ENCODE measurements at regions not wholly inside any gene's neighbourhood (a gene's known extent, or its start where the extent isn't known, plus 50 kb on each side); places are given as distances from the start of the nearest gene placed in this dataset.

DNA sequence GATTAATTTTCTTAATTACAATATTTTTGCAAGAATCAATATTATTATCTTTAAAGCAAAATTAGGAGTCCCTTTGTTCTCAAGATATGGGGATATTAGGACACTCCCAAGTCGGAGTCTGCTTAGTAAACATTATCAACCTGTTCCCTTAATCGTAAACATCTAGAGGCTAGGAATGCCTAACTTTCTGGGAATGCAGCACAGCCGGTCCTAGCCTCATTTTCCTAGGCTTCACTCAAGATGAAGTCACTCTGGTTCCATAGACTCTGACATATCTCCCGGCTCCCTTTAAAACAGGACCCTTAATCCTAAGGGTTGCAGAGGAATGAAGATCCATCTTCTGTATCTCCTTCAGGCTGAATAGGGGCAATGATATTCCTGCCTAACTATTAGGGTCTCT is 367.6 kb downstream of the GPM6A start:
- TF ChIP-seq POLR2A (IDR thresholded peaks at IDR 0.05): no peak
- TF ChIP-seq CTCF (IDR thresholded peaks at IDR 0.05): no peak
- Histone ChIP-seq H3K36me3 (ENCODE audit: low read depth, missing control alignments) (no peaks in the 10 kb centered on the region), H3K4me3 (no peak overlapping the region), H3K27me3 (no peaks in the 10 kb centered on the region), H3K27ac (no peak overlapping the region), H3K4me1 (no peaks in the 10 kb centered on the region), H3K9me3 (no peaks in the 10 kb centered on the region)
- no peak for DNase-seq
- intact Hi-C loops (cut with DNase I; ENCODE audit: low total_unique reads): no loop called here
- 80% methylated on average over 4 of the region's 4 CpGs for WGBS, 2 donors

GRCh38 chr4:175447016-175447415 is 365.0 kb downstream of the GPM6A start:
- WGBS, 2 donors: 50 to 66% methylated on average over 1 of the region's 1 CpG
- no peak overlapping the region for H3K27ac ChIP-seq
- no peak for DNase-seq
- H3K27me3 ChIP-seq: no peaks in the 10 kb centered on the region
- intact Hi-C loops (cut with DNase I; ENCODE audit: low total_unique reads): no loop called here
- no peaks in the 10 kb centered on the region for H3K4me1 ChIP-seq
- H3K9me3 ChIP-seq: no peaks in the 10 kb centered on the region
- no peak overlapping the region for H3K4me3 ChIP-seq
- no peaks in the 10 kb centered on the region for H3K36me3 ChIP-seq (ENCODE audit: low read depth, missing control alignments)
- TF ChIP-seq CTCF (IDR thresholded peaks at IDR 0.05) (no peak), POLR2A (IDR thresholded peaks at IDR 0.05) (no peak)

GRCh38 chr4:175450446-175450845 is 361.6 kb downstream of the GPM6A start:
- no peaks in the 10 kb centered on the region for H3K4me1 ChIP-seq
- intact Hi-C loops (cut with DNase I; ENCODE audit: low total_unique reads): no loop called here
- TF ChIP-seq POLR2A (IDR thresholded peaks at IDR 0.05): no peak
- no peak for TF ChIP-seq CTCF (IDR thresholded peaks at IDR 0.05)
- no peak overlapping the region for H3K4me3 ChIP-seq
- H3K9me3 ChIP-seq: no peaks in the 10 kb centered on the region
- H3K36me3 ChIP-seq (ENCODE audit: low read depth, missing control alignments): no peaks in the 10 kb centered on the region
- H3K27ac ChIP-seq: no peak overlapping the region
- no peaks in the 10 kb centered on the region for H3K27me3 ChIP-seq
- DNase-seq: no peak

DNA sequence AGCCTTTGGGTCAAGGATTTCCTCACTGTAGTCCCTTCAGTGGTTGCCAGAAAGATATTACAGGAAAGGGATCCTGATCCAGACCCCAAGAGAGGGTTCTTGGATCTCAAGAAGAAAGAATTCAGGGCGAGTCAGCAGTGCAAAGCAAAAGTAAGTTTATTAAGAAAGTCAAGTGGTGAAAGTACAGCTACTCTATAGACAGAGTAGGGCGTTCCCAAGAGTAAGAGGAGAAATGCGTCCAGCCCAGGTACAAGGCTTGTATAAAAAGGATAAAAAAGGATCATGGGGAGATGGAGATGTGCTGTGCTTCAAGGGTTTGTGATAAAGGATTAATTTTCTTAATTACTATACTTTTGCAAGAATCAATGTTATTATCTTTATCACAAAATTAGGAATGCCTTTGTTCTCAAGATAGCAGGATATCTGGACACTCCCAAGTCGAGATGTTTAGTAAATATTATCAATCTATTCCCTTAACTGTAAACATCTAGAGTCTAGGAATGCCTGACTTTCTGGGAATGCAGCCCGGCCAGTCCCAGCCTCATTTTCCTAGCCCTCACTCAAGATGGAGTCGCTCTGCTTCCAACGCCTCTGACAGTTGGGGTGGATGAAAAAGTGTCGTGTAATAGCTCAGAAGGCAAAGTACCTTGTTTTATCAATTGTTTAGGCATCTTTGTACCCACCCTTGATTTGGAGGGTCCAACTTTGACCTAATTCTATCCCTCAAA is 360.7 kb downstream of the GPM6A start:
- WGBS, 2 donors: 86 to 87% methylated on average over 8 of the region's 8 CpGs
- H3K27ac ChIP-seq: no peak overlapping the region
- no peaks in the 10 kb centered on the region for H3K27me3 ChIP-seq
- no peak for DNase-seq
- no peaks in the 10 kb centered on the region for H3K9me3 ChIP-seq
- intact Hi-C loops (cut with DNase I; ENCODE audit: low total_unique reads): no loop called here
- no peak overlapping the region for H3K4me3 ChIP-seq
- H3K36me3 ChIP-seq (ENCODE audit: low read depth, missing control alignments): no peaks in the 10 kb centered on the region
- TF ChIP-seq POLR2A (IDR thresholded peaks at IDR 0.05): no peak
- TF ChIP-seq CTCF (IDR thresholded peaks at IDR 0.05): no peak
- H3K4me1 ChIP-seq: no peaks in the 10 kb centered on the region

- H3K27ac ChIP-seq: no peak overlapping the region
- 63 to 67% methylated on average over 2 of the region's 2 CpGs for WGBS, 2 donors
- no peaks in the 10 kb centered on the region for H3K4me1 ChIP-seq
- no peaks in the 10 kb centered on the region for H3K36me3 ChIP-seq (ENCODE audit: low read depth, missing control alignments)
- H3K9me3 ChIP-seq: no peaks in the 10 kb centered on the region
- DNase-seq: no peak
- no peak for TF ChIP-seq POLR2A (IDR thresholded peaks at IDR 0.05)
- no peak for TF ChIP-seq CTCF (IDR thresholded peaks at IDR 0.05)
- H3K27me3 ChIP-seq: no peaks in the 10 kb centered on the region
- intact Hi-C loops (cut with DNase I; ENCODE audit: low total_unique reads): no loop called here
- H3K4me3 ChIP-seq: no peak overlapping the region
These were observed 358.6 kb downstream of the GPM6A start for GRCh38 chr4:175453456-175453855.

Data from testis (tissue), 2 donors.